GM18498 (cell line): ENCODE measurements at regions not wholly inside any gene's neighbourhood (a gene's known extent, or its start where the extent isn't known, plus 50 kb on each side); places are given as distances from the start of the nearest gene placed in this dataset.
"Not testable (repeated sequence)": the region's sequence is repeated elsewhere in the genome, so short reads cannot be mapped to it uniquely, and the experiment has no call there.

ENCODE experiments used
- ATAC-seq: cut with Tn5 transposase; IDR thresholded peaks from one replicate; pipeline ENCODE4 v1.9.1; 2021; ENCODE audit warnings: mild to moderate bottlenecking, moderate library complexity; ENCODE audit not compliant: unreplicated experiment

DNA sequence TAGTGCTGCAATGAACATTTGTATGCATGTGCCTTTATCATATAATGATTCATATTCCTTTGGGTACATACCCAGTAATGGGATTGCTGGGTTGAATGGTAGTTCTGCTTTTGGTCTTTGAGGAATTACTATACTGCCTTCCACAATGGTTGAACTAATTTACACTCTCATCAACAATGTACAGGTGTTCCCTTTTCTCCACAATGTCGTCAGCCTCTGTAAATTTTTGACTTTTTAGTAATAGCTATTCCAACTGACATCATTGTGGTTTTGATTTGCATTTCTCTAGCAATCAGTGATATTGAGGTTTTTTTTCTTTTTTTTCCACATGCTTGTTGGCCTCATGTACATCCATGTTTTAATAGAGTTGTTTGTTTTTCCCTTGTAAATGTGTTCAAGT, 2473.5 kb downstream of the PCDH9 start:
- ATAC-seq: no peak

DNA sequence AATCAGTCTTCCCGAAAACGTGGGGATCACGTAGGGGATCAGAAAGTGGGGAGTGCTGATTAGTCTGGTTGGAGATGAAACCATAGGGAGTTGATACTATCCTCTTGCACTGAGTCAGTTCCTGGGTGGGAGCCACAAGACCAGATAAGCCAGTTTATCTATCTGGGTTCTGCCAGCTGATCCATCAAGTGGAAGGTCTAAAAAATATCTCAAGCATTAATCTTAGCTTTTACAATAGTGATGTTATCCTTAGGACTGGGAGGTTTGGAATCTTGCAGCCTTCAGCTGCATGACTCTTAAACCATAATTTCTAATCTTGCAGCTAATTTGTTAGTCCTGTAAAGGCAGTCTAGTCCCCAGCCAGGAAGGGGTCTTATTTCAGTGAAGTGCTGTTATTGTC, 2474.2 kb downstream of the PCDH9 start:
- ATAC-seq: no peak

DNA sequence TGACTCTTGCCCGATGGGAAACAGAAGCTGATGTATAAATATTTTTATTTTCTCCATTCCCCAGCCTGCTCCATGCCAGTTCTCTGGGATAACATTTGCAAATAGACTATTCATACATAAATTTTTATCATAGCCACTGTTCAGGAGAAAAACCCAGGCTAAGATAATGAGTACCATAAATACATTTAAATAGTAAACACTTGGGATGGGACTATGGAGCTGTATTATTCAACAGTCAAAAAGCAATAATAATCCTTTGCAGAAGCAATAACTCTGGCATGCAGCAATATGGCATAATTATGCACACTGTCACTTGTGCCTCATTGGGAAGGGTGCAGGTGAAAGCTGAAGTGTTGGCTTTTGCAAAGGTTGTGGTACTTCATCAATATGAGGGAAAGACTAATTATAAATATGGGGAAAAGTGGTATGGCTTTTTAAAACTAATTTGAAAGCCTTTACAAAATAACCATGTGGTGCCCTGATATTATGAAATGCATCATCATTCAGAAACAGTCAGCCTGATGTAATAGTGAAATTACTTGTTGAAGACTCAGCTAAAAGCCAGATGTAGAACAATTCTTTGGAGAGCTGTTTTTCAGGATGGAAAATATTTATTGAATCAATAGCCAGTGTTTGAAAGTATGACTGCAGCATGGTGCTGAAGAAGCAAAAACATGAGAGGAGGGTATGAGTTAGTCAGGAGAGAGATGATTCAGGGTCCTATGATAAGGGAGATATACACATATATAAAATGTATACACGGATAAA, 2476.7 kb downstream of the PCDH9 start:
- no peak for ATAC-seq

DNA sequence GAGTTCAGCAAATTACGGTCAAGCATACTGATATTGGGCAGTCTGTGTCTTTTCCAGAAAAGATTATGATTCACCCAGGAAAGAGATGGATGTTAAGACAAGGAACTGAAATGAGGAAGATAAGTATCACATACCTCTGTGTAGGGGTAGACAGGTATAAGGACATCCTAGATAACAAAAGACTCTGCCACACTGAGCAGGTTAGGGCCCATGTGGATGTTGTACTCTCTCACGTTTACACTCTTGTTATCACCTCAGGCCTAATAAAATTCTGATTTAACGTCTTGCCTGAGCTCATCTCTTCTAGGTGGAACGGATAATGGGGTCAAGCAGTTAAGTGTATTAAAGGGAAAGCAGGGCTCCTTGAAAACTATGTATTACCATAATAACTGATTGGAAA, 2480.8 kb downstream of the PCDH9 start:
- no peak for ATAC-seq

DNA sequence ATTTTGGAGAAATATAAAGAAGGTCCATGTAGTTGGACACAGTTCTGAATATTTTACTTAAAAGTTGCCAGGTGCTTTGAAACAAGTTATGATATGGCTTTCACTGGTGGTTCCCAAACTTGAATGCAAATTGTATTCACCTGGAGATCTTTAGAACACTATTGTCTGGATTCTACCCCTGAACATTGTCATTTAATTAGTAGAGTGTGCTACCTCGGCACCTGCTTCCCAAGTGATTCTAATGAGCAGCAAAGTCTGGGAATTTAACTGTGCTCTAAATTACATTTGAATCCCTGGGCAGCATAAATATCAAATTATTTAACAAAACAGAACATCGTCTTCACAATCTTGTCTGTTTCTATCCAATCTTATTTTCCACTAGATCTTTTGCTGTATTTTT, 2483.3 kb downstream of the PCDH9 start:
- ATAC-seq: no peak

DNA sequence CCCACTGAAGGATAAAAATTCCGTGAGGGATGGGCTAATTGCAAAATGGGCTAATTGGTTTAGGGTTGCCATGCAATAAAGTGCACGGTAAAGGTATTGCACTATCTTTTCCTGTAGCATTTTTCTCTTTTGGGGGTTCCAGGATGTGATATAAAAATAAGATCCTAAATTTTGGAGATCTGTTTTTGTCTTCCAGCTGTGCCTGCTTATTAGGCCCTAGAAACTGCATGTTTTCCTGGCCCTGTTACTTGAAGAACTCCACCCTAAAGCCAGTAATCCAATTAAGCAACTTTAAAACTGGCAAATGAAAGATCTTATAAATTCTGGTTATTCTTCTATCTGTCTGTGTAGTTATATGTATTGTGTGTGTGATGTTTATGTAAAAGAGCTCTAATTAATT, 2489.6 kb downstream of the PCDH9 start:
- ATAC-seq: no peak

DNA sequence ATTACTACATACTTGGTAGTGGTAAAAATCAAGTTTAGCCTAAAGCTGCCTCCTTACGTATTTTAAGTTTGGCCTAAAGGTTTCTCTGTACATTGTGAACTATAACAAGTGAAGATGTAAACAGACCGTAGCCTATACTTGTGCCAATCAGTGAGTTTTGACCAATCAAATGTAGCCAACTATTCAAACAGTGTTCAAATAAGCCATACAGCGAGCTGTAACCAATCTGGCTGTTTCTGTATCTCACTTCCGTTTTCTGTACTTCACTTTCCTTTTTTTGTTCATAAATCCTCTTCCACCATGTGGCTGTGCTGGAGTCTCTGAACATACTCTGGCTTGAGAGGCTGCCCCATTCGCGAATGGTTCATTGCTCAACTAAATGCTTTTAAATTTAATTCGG, 2504.6 kb downstream of the PCDH9 start:
- ATAC-seq: no peak

DNA sequence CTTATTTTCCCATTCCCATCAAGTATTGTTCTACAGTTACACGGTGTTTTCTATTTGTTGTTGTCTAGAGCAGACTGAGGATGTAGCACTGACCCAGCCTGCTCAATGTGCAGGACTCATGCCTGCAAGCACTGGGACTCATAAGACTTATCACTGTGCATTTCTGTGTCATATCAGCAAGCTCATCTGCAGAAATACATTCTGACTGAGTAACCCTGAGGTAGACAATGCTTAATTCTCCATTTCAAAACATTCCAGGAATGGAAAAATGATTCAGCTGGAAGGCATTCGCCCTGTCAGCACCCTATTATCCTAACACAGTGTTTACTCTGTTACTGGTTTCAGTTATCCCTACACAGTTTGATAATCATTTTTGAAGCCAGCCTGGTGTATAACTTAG, 2506.4 kb downstream of the PCDH9 start:
- ATAC-seq: no peak

DNA sequence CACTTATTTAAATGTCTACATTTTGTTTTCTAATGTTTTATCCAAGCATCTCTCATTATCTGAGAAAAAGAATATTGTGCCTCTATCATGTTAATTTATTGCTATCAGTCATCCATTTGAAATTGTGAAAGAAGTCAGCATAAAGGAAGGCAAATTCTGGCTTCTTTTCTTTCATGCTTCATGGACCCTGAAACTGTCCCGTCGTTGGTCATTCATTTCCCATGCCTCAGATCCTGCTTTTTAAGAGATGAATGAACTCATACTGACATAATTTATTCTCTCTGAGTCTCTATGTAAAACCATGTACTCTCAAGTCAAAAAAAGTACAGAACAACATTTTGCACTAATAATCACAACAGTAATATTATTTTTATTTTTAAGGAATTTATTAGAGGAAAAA, 2512.0 kb downstream of the PCDH9 start:
- no peak for ATAC-seq

DNA sequence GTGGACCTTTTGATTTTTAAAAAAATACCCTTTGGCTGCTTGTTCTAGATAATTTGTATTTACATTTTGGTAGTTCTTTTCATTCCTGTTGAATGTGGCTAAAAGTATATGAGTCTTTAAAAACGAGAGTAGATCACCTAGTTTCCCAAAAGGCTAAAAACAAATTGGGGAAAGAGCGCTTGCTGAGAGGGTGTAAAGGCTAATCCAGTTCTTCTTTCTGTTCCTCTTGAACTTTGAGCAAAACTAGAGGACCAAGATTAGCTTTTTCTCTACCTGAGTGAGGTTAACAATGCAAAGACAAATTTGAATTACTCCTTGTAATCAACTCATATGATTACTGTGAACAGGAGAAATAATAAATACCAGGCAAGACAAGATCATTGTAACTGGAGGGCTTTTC, 2513.2 kb downstream of the PCDH9 start:
- no peak for ATAC-seq

DNA sequence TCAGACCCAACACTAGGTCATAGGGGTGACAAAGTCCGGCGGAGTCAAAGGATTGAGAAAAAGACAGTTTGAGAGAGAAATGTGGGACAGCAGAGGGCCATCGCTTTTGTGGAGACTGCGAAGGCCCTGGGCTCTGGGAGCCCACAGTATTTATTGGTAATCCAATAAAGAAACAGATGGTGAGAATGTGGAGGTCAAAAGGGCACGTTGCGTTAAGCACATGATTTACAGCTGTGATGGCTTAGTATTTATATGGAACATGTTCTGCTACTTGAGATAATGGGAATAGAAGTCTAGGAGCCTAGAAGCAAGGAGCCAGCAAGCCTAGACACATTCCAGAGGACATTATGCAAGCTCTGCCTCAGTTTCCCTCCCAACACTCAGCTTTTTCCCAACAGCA, 2521.1 kb downstream of the PCDH9 start:
- no peak for ATAC-seq

DNA sequence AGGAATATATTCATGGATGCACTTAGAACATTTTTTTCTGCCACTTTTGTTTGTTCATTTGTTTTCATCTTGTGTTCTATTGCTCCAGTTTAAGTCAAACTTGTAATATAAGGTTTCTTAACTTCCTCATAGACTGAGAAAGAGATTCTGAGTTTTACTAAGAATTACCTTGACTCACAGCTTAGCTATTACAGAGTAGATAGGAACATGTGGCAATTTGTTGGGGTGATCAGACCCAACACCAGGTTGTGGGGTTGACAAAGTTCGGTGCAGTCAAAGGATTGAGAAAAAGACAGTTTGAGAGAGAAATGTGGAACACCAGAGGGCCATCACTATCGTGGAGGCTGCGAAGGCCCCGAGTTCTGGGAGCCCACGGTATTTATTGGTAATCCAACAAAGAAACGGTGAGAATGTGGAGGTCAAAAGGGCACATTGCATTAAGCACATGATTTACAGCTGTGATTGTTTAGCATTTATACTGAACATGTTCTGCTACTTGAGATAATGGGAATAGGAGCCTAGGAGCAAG, 2526.0 kb downstream of the PCDH9 start:
- ATAC-seq: no peak

DNA sequence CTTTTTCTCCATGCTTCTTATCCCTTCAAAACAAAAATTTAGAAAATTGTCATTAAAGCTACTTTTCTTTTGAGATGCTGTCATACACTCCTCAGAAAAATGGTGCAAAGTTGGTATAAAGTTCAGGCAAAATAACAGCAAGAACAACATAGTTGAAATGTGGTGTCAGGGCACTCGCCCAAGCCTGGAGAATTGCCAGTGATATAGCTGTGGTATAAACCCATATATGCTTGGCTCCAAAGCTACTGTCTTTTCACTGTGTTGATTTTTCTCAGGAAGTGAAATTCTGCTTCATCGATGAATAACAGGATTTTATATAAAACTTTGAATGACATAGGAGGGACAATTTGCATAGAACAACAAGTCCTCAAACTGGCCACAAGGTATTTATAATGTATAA, 2532.9 kb downstream of the PCDH9 start:
- ATAC-seq: no peak

DNA sequence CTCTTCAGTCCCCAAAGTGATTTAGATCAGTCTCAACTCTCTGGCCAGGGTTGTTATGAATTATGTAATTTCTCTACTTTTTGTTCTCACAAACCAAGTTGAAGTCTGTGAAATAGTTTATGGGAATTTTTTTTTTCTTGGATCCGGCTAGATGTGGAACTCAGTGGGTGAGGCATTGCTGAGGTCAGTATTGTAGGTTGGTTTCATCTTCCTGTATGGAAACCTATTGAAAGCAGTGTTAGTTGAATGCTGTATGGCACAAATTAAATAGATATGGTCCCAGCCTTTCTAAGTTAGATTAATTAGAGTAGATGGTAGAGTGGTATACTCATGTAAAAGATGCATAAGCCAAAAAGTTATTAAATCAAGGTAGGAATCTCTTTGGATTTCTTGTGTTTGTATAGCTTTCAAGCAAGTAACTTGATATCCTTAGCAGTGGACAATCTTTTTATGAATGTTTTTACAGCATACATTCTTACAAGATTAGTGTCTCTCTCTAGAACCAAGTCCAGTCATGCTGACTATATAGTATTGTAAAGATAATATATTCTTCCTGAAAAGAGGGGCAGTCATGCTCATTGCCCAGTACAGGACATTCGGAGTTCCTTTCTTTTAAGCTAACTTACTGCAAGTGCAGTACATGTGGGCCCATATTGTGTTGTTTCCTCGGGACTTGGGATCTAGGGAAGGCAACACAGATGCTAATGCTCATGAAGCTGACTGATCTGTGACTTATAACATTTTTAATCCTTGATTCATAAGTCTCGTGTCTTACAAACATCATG, 2541.1 kb downstream of the PCDH9 start:
- ATAC-seq: no peak

DNA sequence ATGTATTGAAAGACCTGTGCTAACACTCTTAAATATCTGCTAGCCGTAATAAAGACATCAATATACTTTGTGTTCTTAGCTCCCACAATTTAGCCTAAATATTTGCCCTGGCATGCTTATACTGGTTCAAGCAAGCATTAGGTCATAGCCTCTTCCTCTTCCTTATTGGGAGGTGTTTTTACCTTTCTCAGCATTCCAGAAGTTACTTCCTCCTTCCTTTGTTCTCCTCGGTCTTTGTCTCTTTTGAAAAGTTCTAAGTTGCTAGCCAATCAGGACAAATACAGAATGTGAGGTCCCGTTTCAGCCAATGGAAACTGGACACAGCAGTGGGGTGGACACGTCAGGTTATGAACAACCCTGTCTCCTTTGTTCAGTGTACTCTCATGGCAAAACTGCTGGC, 2543.6 kb downstream of the PCDH9 start:
- not testable (repeated sequence) for ATAC-seq

DNA sequence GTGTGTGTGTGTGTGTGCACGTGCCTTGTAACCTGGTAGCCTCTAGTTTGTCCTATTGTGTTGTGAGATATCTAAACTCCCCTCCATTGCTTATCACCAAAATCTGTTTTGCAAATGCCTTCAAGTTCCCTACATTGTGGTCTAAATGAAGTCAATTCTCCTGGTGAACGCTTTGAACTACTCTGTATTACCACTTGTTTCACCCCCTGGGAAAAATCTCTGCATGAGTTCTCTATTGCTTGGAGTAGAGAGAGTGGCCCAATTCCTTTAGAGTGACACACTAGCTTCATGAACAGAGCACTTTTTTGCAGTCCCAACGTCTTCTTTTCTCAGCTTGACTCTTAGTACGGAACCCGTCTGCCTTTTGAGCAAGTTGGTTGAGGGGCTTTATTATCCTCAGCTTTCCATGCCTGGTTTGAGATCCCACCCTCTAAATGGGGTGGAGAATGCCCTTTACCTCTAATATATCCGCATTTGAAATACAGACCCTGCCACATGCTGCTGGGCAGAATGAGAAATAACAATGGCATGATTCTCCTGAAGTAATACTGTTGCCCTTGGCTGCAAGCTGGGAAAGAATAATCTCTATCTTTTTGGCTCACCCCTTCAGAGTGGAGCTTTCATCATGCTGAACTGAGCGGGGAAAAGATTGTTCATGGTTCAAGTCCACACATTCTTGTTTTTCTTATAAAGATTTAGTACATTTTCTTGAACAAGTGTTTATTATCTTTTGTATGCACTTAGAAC, 2545.3 kb downstream of the PCDH9 start:
- ATAC-seq: no peak

DNA sequence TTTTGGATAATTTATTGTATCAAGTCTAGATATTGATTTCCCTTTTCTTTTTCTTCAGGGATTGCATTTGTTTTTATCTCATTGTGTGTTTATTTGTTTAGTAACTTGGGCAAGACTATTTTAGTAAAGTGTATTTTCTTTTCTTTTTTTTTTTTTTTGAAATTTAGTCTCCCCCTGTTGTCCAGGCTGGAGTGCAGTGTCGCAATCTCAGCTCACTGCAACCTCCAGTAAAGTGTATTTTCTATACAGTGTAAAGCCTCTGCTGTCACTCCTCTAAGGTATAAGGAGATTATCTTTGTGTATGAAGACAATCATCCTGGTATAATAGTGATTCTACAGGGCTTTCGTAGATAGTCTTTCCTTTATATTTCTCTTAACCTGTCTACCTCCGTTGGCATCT, 2546.0 kb downstream of the PCDH9 start:
- no peak for ATAC-seq

DNA sequence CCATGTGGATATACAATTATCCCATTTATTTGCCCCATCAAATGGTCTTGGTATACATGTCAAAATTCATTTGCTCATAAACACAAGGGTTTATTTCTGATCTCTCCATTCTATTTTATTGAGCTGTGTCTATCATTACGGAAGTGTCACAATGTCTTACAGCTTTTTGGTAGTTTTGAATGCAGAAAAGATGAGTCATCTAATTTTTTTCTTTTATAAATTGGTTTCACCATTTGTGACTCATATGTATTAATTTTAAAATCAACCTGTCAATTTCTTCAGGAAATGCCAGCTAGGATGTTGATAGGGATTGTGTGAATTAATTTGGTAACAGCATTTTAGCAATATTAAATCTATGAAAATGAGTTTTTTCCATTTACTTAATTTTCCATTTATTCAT, 2549.4 kb downstream of the PCDH9 start:
- ATAC-seq: no peak

DNA sequence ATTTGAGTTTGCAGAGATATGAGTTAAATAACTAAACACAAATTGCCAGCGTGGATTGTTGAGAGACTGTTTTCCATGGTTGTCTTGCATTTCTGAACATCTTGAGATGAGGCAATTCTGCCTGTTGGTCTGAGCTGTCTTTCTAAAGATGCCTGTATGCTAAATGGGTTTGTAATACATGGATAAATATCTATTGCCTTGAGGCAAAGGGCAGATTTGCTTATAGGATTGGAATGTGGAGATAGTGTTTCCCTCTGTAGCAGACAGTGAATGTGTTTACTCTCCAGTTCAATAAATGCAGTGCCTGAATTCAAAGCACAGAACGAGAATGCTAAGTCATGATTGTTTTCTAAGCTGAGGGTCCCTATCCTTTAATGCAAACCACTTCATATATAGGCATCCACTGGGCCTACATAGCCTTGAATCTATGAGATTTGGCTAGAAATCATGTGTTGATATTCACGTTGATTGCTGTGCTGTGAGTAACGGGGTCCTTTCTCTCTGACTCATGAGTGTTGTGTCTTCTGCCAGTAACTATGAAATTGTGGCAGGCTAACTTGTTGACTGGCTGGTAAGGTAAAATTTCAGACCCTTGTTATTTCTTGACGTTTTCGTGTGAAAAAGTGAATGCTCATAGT, 2554.8 kb downstream of the PCDH9 start:
- ATAC-seq: no peak

DNA sequence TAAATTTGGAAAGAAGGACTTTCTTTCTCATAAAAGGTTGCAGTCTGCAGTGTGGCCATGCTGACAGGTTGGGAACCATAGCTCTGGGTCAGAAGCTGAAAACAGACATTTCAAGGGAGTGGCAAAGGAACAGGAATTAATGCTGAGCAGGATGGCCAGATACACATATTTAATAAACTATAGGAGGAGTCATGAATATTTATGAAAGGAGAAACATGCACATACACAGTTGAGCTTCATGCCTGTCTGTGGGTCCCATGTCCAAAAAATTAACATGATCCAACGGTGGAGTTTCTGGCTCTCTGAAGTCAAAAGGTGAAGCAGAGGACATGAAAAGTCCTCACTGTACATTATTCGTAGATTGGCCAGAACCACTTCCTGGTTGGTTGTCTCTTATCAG, 2556.0 kb downstream of the PCDH9 start:
- ATAC-seq: no peak

DNA sequence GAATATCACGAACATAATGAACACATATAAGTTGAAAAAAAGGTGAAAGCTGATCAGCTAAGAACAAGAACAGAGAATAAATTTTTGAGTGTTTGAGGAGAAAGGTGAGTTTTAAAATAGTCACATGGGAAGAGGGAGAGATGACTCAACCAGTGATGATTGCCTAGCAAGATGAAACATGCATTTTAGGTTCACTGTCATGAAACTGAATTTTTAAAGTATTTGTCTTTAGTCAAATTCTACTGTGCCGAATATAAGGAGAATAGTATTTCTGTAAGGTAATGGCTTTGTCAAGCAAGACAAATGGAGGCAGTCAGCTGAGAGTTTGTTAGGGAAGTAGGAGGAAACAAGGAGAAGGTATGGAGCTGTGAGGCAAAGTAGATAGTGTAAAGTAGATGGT, 2557.4 kb downstream of the PCDH9 start:
- ATAC-seq: no peak
